ENCODE measurements at regions not wholly inside any gene's neighbourhood (a gene's known extent, or its start where the extent isn't known, plus 50 kb on each side); places are given as distances from the start of the nearest gene placed in this dataset.

DNA sequence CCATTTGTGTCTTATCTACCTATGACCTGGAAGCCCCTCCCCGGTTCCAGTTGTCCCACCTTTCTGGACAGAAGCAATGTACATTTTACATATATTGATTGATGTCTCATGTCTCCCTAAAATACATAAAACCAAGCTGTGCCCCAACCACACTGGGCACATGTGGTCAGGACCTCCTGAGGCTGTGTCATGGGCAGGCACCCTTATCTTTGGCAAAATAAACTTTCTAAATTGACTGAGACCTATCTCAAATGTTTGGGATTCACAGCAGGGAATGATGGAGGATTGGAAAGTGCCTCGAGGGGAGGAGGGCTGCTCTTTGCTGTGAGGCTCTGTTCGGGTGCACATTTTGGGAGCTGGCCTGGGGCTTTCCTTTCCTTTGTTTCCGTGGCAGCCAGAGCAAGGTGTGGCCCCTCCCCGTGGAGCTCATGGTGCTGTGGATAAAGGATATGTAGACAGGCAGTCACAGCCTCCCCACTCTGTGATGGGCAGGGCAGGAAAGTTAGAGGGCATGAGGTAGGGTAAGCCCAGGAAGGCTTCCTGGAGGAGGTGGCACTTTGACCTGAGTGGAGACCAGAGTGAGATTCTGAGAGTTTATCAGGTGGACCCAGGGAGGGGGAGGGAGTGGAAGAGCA, 615.6 kb downstream of the TBC1D22A start:
- TF ChIP-seq EP300 (IDR thresholded peaks at IDR 0.05) = no peak
- TF ChIP-seq, protein P1, sequence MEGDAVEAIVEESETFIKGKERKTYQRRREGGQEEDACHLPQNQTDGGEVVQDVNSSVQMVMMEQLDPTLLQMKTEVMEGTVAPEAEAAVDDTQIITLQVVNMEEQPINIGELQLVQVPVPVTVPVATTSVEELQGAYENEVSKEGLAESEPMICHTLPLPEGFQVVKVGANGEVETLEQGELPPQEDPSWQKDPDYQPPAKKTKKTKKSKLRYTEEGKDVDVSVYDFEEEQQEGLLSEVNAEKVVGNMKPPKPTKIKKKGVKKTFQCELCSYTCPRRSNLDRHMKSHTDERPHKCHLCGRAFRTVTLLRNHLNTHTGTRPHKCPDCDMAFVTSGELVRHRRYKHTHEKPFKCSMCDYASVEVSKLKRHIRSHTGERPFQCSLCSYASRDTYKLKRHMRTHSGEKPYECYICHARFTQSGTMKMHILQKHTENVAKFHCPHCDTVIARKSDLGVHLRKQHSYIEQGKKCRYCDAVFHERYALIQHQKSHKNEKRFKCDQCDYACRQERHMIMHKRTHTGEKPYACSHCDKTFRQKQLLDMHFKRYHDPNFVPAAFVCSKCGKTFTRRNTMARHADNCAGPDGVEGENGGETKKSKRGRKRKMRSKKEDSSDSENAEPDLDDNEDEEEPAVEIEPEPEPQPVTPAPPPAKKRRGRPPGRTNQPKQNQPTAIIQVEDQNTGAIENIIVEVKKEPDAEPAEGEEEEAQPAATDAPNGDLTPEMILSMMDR (IDR thresholded peaks at IDR 0.05) = no peak

Measured in tibial nerve (tissue), 4 donors.